Amygdala (tissue), 56 donors: ENCODE measurements at regions not wholly inside any gene's neighbourhood (a gene's known extent, or its start where the extent isn't known, plus 50 kb on each side); places are given as distances from the start of the nearest gene placed in this dataset.
"Not testable (repeated sequence)": the region's sequence is repeated elsewhere in the genome, so short reads cannot be mapped to it uniquely, and the experiment has no call there.

Experiments
- DNase-seq, 56 donors: peaks; one replicate each; lab custom pipeline; 2025; lab: John Stamatoyannopoulos, UW

DNA sequence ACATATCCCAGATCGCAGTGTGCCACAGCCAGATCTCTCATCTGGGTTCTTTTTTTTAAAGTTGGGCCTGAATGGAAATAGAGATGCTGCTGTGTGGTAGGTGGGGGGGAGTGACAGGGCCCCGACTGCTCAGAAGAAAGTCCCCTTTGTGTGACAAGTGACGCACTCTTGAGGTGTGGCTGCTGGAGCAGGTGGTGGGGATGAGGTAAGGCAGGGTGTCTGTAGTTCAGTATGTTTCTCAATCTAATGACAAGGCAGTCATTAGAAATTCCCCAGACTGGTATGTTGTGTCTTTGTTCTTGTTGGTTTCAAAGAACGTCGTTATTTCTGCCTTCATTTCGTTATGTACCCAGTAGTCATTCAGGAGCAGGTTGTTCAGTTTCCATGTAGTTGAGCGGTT, 128.8 kb upstream of the TACR1 start:
- no peak for DNase-seq

DNA sequence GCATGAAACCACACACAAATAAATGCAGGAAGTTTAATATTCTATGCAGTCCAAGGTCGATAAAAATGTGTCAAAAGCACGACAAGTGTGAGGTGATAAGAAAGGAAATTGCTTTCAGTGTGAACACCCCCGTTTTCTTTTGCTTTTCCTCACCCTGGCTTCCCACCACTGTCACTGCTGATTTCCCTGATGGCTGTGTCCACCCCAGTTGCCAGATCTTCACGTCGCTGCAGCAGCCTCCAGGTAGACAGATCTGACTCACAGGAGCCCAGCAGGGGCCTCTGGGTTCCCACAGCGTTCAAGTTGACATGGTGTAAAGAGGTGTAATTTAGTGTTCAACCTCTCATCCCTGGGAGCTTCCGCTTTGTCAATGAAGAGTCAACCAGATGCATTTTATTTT, 128.0 kb upstream of the TACR1 start:
- DNase-seq: no peak

DNA sequence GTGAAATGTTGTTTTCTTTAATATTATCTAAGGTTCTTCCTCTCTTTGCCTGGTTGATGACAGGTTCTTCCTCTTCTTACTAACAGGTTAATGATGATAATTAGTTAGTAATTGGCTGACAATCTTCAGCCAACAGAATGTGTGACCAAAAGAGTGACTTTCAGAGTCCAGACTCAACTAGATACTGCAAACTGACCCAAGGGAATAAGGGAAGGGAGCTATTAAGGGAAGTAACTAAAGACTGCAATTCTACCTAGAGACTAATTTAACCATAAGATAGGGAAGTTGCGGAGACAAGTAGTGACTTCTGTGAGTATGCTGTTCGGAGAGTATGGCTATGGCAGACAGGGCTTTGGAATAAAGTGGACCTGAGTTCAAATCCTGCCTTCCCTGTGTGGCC, 127.3 kb upstream of the TACR1 start:
- no peak for DNase-seq

DNA sequence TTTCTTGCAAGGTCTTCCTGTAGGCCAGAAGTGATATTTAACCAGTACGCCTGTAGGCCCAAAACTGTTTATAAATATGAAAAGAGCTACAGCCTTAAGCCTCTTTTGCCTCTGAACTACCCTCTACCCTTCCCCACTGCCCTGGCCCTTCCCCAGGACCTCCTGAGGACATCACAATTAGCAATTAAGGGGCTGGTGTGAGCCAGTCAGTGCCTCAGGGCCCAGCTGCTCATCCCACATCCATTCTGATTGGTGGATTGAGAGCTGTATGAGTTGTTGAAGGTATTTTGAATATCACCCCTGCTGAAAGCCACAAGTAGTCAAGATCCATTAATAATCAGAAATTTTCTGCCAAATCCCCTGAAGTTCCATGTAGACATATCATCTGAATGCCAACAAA, 126.3 kb upstream of the TACR1 start:
- DNase-seq: no peak

DNA sequence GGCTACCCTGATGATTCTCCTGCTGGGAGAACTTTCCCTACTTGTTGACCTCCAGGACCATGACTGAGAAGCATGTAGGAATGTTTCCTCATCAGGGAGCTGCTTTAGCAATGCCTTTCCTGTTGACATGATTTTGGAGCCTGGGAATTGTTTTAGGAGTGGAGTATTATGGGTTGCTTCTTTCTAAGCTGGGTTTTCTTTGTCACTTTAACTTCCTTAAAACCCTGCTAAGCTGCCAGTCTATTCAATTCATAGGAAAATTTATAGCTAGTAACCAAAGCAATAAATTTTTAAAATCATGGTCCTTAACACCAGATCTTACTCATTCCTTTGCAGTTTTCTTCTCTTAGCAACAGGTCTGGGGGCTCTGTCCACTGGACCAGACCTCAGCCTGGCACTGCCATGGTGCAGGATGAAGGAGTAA, 125.6 kb upstream of the TACR1 start:
- DNase-seq: no peak

DNA sequence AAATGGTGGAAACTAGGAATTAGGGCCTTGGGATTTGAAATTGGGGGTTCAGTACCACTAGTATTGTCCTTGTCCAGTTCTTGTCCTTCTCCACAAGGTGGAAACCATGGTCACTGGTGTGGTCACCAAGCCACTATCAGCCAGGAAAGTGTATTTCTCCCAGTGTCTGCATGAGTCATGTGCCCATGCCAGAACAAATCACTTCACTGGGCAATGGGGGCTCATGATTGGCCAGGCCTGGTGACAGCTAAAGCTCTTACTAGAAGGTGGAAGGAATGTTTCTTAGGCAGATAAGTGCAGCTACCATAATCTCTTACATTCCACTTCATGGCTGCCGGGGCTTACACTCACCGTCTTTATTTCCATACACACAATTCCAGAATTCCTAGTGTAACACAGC, 124.8 kb upstream of the TACR1 start:
- DNase-seq: no peak

DNA sequence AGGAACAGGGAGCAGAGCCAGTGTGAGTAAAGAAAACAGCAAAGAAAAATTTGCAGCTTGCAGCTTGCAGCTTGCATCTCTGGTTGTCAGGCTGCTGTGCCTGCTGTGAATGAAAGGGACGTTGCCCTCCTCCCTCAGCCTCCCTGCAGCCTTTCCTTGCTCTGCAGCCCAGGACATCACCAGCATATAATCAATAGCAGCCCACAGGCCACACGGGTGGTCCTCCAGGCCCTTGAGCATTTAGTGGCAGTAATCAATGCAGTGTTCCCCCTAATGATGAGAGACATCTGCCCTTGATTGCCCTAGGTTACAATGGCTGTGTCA, 122.2 kb upstream of the TACR1 start:
- no peak for DNase-seq

DNA sequence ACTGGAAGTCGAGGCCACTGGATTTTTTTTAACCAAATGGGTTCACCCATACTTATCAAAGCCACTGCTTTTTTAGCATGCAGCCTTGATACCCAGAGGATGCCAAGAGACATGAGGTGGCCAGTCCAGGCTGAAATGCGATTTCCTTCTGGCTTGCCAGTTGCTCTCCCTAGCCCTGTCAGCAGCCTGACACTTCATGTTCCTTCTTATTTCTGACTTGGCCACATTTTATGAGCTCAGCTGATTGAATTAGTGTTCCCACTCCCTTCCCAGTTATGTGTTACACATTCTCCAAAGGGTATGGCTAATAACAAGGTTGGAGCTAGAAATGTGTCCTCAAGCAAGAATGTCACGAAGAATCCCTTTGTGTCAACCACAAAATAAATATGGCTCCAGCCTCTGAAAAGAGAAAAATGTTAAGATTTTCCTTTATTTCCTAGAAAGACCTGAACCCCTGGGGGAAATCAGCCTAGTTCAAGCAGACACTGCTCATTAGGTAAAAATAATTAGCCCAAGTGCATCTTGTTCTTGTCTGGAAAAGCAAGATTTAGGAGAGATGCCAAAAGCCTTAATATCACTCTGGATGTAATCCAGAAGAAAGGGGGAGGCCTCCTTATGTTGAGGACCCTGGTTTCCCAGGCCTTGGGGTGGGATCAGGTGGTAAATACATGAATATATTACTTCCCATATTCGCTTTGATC, 121.7 kb upstream of the TACR1 start:
- no peak for DNase-seq

DNA sequence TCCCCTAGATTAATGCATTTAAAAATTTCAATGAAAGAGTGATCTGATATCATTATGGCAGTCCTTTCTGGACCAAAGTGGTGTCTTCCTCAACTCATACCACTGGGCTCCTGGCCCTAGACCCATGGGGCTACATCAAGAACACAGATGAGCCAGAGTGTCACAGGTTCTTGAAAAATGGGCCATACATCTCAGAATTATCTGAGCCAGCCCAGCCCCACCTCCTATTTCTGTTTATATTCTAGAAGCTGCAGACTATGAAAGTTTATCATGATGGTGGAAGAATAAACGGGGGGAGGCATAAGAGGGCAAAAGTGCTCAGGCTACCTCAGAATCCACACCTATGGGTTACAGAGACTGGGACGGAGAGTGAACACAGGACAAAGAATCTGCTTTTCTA, 120.6 kb upstream of the TACR1 start:
- DNase-seq: no peak

DNA sequence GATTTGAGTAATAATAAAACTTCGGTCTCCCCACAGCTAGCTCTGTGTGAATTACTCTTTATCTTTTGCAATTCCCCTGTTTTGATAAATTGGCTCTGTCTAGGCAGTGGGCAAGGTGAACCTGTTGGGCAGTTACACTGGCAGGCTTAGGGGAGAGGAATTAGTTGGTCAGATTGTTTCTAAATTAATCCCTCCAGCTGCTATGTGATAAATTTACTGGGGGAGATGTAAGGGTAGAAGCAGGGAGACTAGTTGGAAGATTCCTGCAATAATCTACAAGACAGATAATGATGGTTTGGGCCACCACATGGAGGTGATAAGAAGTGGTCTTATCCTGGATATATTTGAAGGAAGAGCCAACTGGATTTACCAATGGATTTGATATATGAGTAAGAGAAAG, 118.5 kb upstream of the TACR1 start:
- DNase-seq: no peak

DNA sequence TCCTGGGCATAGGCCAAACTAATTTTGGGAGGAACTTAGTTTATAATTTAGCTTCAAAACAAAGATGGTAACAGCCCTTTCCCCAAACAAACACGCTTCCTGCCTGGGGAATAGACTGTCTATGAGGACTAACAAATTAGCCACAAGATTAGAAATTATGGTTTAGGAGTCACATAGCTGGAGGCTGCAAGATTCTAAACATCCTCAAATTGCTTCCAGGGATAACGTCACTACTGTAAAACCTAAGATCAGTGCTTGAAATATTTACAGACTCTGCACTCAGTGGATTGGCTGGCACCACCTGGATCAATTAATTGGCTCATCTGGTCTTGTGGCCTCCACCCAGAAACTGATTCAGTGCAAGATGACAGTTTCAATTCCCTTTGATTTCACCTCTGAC, 118.0 kb upstream of the TACR1 start:
- DNase-seq: no peak

DNA sequence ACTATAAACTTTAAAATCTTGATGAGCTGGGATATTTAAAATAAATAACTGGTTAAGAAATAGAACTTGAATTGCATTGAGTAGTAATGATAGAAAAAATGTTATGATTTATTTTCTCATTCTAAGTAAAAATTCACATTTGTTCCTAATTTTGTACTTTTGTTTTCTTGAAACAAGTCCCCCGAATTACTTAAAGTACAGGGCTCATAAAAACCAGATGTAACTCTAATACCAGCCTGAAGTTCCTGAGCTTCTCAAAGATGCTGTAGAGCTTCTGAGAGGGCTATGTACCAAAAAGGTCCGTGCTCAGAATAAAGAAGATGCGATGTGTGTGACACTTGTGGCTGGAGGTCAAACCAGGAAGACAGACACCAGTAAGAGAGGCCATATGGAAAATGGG, 116.1 kb upstream of the TACR1 start:
- DNase-seq: no peak

DNA sequence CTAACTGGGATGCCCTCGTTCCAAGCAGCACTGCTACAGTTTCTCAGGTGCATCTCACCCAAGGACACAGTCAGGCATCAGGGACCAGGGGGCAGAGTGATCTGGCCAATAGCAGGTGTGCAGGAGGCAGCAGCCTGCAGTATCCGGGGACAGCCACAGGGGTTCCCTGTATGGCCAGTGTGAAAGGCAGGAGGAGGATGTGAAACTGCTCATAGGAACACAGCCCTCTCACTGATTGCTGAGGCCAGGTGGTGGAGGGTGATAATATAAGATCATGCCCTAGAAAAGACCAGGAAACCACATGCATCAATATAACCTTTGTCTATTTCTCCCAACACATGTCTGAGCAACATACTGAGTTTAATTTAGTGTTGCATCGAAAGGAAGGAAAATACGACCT, 112.7 kb upstream of the TACR1 start:
- DNase-seq: no peak

DNA sequence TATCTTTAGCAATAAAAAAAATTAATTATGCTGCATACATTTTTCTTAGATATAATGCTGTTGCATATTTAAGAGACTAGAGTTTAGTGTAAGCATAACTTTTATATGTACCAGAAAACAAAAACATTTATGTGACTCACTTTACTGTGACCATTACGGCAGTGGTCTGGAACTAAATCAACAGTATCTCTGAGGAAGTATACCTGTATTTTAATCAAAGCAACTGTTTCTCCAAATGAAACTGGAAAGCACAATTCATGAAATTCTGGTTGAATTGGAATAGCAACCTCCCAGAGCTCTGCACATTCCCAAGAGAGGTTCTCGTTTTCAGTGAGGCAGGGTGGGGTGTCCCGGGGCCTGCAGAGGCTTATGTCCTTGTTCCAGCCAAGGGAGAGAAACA, 112.2 kb upstream of the TACR1 start:
- DNase-seq: no peak

DNA sequence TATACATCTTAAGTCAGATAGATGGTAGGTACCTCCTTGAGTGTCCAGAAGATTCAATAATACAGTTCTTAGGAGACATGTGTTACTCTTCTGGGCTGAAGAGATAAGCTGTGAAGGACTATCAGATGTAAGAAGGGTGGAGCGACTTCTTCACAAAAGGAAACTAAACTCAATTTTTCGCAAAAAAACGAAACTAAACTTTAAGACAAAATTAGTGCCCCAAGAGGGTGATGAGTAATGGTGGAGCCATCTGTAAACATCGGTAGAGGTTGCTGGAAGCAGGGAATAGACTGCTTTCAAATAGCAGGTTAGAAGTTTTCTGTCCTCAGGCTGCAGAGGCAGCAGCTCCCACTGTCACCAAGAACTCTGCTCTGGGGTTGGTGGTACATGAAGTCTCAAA, 111.6 kb upstream of the TACR1 start:
- no peak for DNase-seq

DNA sequence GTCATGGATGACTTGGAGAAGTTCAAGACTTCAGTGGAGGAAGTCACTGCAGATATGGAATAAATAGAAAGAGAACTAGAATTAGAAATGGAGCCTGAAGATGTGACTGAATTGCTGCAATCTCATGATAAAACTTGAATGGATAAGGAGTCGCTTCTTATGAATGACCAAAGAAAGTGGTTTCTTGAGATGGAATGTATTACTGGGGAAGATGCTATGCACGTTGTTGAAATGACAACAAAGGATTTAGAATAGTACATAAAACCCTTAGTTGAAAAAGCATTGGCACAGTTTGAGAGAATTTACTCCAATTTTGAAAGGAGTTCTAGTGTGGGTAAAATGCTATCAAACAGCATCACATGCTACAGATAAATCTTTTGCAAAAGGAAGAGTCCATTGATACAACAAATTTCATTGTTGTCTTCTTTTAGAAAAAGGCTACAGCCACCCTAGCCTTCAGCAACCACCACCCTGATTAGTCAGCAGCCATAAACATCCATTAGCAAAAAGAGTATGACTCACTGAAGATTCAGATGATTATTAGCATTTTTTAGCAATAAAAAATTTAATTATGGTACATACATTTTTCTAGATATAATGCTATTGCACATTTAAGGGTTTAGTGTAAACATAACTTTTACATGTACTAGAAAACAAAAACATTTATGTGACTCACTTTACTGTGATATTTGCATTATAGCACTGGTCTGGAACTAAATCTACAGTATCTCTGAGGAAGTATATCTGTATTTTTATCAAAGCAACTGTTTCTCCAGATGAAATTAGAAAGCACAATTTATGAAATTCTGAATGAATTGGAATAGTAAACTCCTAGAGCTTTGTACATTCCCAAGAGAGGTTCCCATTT, 110.5 kb upstream of the TACR1 start:
- no peak for DNase-seq

DNA sequence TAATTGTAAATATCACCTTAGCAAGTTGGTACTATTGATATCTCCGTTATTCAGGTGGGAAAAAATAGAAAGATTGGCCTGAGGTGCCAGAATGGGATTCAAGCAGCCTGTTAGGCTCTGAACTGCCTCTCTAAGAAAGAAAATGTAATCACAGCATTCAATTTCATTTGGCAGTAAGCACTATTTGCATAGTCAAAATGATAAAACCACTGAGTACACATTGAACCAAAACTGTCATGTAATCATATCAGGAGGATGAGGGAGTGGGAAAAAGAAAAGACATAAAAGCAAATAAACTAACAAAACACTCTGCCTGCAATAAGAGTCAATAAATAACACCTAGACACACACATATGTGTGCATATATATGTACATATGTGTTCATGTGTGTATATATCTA, 103.9 kb upstream of the TACR1 start:
- DNase-seq: no peak

DNA sequence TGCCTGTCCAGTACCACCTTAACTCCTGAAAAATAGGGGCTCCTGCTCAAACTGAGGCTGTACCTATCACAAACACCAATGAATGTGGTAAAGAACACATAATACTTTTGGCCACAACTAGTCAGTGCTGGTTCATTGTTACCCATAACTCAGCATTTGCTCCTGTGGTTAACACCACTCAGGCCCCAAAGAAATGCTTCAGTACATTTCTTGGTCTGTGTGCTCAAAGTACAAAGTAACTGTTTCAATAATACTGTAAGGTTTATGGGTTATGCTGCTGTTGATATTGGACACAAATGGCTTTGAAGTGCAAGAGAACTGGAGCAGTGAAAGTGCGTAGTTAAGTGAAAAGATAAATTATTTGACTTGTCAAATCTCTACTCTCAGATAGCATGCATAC, 95.0 kb upstream of the TACR1 start:
- no peak for DNase-seq

DNA sequence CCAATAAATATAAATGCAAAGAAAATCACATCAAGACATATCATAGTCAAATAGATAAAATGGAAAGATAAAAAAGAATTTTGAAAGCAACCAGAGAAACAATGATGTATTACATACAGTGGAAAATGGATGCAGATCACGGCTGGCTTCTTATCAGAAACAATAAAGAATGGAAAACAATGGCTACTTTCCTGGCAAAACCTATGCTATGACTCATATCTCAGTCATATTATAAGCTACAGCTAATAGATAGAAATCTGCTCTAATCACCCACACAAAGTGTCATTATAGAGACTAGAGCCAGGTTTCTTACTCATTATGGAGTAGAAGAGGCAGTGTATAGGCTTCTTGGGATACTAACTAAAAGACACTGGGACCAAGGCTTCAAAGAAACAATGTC, 93.5 kb upstream of the TACR1 start:
- DNase-seq: no peak

DNA sequence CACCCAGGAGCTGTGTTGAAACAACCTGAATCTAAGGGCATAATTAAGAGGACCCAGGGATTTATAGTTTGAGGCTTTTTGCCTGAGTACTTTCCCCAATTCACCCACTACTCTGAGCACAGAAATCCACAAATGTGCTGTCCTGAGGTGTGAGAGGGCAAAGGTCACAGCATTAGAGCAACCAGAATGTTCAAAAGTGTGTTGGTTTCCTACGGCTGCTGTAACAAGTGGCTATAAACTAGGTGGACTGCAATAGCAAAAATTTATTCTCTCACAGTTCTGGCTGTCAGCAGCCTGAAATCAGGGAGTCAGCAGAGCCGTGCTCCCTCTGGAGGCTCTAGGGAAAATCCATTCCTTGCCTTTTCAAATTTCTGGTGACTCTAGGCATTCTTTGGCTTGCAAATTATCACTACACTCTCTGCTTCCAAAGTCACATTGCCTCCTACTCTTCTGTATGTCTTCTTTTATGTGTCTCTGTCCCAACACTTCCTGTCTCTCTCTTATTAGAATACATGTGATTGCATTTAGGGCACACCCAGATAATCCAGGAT, 91.4 kb upstream of the TACR1 start:
- no peak for DNase-seq

DNA sequence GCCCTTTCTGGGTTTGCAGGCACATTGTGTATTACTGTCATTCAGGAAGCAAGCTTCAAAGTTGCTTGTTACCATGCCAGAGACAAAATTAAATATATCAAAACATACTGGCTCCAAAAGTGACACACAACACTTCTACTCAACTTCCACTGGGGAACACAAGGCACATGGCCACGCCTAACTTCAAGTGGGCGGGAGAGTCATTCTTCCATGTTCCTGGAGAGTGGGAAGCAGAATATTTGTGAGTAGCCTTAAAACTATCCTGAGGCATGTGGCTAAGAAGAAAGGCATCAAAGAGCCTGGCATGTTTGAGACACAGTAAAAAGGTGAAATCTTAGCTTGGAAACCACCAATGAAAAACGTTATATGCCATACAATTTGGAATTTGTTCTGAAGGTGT, 90.5 kb upstream of the TACR1 start:
- DNase-seq: no peak

DNA sequence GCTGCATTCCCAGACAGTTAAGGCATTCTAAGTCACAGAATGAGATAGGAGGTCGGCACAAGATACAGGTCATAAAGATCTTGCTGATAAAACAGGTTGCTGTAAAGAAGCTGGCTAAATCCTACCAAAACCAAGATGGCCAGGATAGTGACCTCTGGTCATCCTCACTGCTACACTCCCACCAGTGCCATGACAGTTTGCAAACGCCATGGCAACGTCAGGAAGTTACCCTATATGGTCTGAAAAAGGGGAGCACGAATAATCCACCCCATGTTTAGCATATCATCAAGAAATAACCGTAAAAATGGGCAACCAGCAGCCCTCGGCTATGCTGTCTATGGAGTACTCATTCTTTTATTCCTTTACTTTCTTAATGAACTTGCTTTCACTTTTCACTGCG, 89.9 kb upstream of the TACR1 start:
- DNase-seq: not testable (repeated sequence)
